ENCODE measurements at regions not wholly inside any gene's neighbourhood (a gene's known extent, or its start where the extent isn't known, plus 50 kb on each side); places are given as distances from the start of the nearest gene placed in this dataset.

DNA sequence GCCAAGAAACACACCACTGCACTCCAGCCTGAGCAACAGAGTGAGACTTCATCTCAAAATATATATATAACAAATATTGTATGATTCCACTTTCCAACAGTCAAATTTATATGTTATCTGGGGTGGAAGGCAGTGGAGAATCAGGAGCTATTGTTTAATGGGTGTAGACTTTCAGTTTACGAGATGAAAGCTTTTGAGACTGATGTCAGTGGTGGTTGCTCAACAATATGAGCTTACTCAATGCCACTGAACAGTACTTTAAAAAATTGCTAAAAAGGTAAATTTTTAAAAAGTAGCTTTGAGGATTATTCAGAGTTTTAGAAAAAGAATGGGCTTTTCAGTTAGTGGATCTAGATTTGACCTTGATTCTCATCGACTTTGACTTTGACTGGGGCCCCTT is 105.9 kb upstream of the ST6GAL2 start:
- H3K4me3 ChIP-seq (ENCODE audit: low read depth in 1 of 2, low read length in 2 of 2), result no peak overlapping the region
- 90 to 93% methylated on average over 2 of the region's 2 CpGs for WGBS, 2 donors
- H3K9me3 ChIP-seq (ENCODE audit: control insufficient read depth in 2 of 2, insufficient read depth in 1 of 2, low read depth in 1 of 2, low read length in 1 of 2), result no peaks in the 10 kb centered on the region
- no peak overlapping the region for H3K27ac ChIP-seq (ENCODE audit: low read depth in 2 of 2, low read length in 1 of 2)
- H3K36me3 ChIP-seq (ENCODE audit: control insufficient read depth in 2 of 2, insufficient read depth in 2 of 2, low read length in 1 of 2), result no peaks in the 10 kb centered on the region
- no peaks in the 10 kb centered on the region for H3K4me1 ChIP-seq (ENCODE audit: control insufficient read depth in 2 of 2, insufficient read depth in 2 of 2, low read length in 1 of 2)
- H3K27me3 ChIP-seq (ENCODE audit: control insufficient read depth in 1 of 2, insufficient read depth in 2 of 2, low read length in 2 of 2), result no peaks in the 10 kb centered on the region

DNA sequence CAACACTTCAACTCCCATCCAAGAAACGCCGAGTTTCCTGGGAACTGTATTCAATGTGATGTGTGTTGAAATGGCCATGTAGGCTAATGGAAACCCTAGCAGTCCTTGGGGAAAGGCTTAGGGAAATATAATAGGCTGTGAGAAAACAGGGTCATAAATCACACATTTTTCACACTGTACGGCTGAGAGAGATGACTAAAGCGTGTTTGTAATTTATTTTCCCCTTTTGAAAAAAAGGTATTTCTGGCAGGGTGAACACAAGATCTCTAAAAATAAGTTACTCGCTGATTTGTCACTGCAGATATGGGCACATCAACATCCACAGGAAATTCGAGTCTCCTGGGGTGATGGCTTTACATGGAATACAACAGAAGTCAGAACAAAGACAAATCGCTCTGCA is 109.6 kb upstream of the ST6GAL2 start:
- WGBS, 2 donors, result 30 to 31% methylated on average over 7 of the region's 7 CpGs
- no peaks in the 10 kb centered on the region for H3K36me3 ChIP-seq (ENCODE audit: control insufficient read depth in 2 of 2, insufficient read depth in 2 of 2, low read length in 1 of 2)
- H3K4me3 ChIP-seq (ENCODE audit: low read depth in 1 of 2, low read length in 2 of 2), result no peak overlapping the region
- H3K27ac ChIP-seq (ENCODE audit: low read depth in 2 of 2, low read length in 1 of 2), result no peak overlapping the region
- no peaks in the 10 kb centered on the region for H3K27me3 ChIP-seq (ENCODE audit: control insufficient read depth in 1 of 2, insufficient read depth in 2 of 2, low read length in 2 of 2)
- no peaks in the 10 kb centered on the region for H3K4me1 ChIP-seq (ENCODE audit: control insufficient read depth in 2 of 2, insufficient read depth in 2 of 2, low read length in 1 of 2)
- H3K9me3 ChIP-seq (ENCODE audit: control insufficient read depth in 2 of 2, insufficient read depth in 1 of 2, low read depth in 1 of 2, low read length in 1 of 2), result no peaks in the 10 kb centered on the region

DNA sequence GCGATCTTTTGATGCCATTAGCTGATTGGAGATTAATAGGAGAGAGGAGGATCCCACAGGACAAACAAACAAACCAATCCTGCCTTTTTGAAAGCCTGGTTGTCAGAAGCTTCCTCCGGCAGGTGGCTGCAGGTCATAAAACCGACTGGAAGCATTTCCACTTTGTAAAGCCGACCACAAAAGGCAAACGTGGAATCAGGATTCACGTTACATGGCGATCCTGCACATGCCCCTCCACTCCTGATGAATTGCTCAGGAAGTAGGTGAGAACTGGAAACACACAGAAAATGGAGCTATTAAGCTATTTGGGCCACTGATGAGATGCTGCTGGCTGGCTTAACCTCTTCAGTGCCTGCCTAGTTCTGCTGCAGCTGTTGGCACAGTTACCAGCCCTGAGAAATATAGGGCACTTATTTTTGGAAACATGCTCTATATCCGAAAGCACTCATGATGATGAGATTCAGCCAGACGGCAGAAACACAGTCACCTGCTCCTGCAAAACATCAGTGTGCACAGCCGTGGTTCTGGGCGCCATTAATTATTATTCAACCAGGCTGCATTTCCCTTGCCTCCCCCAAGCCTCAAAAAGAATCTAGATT is 110.3 kb upstream of the ST6GAL2 start:
- no peak overlapping the region for H3K27ac ChIP-seq (ENCODE audit: low read depth in 2 of 2, low read length in 1 of 2)
- H3K27me3 ChIP-seq (ENCODE audit: control insufficient read depth in 1 of 2, insufficient read depth in 2 of 2, low read length in 2 of 2), result no peaks in the 10 kb centered on the region
- no peak overlapping the region for H3K4me3 ChIP-seq (ENCODE audit: low read depth in 1 of 2, low read length in 2 of 2)
- WGBS, 2 donors, result 48 to 51% methylated on average over 11 of the region's 11 CpGs
- no peaks in the 10 kb centered on the region for H3K36me3 ChIP-seq (ENCODE audit: control insufficient read depth in 2 of 2, insufficient read depth in 2 of 2, low read length in 1 of 2)
- H3K9me3 ChIP-seq (ENCODE audit: control insufficient read depth in 2 of 2, insufficient read depth in 1 of 2, low read depth in 1 of 2, low read length in 1 of 2), result no peaks in the 10 kb centered on the region
- H3K4me1 ChIP-seq (ENCODE audit: control insufficient read depth in 2 of 2, insufficient read depth in 2 of 2, low read length in 1 of 2), result no peaks in the 10 kb centered on the region

DNA sequence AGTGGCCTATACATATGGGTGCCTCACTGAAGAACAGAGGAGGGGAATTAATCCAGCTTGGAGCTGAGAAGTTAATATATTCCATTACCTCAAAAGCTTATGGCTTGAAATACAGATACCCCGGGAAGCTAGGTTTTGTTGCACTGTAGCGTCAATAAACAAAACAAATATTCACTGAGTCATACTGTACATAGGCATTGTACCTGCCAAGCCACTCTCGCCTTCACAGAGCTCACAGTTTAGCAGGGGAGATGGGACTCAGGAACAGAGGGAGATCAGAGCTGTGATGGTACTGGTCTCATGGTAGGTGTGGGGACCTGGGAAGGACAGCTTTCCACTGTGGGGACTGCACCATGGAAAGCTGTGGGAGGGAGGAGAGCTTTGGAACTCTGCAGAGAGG is 111.2 kb upstream of the ST6GAL2 start:
- WGBS, 2 donors, result 50 to 67% methylated on average over 3 of the region's 3 CpGs
- Histone ChIP-seq H3K27me3 (ENCODE audit: control insufficient read depth in 1 of 2, insufficient read depth in 2 of 2, low read length in 2 of 2) (no peaks in the 10 kb centered on the region), H3K9me3 (ENCODE audit: control insufficient read depth in 2 of 2, insufficient read depth in 1 of 2, low read depth in 1 of 2, low read length in 1 of 2) (no peaks in the 10 kb centered on the region), H3K4me3 (ENCODE audit: low read depth in 1 of 2, low read length in 2 of 2) (no peak overlapping the region), H3K36me3 (ENCODE audit: control insufficient read depth in 2 of 2, insufficient read depth in 2 of 2, low read length in 1 of 2) (no peaks in the 10 kb centered on the region), H3K4me1 (ENCODE audit: control insufficient read depth in 2 of 2, insufficient read depth in 2 of 2, low read length in 1 of 2) (no peaks in the 10 kb centered on the region), H3K27ac (ENCODE audit: low read depth in 2 of 2, low read length in 1 of 2) (no peak overlapping the region)

DNA sequence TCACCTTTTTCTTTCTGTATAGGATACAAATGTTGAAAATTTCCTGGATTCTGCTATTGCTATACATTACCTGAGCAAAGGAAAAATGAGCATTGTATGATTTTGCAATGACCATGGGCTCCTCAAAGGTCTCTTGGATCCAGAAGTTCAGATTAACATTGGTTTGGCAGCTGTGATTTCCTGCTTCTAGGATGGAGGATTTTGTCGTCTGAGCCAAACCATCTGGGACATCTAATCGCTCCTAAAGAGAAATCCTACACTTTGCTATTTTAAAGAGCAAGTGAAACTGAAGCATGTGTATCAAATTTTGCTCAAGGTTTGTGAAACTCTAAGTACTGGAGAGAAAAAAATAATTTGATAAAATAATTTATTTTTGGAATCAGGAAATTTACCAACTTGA is 115.1 kb upstream of the ST6GAL2 start:
- H3K27me3 ChIP-seq (ENCODE audit: control insufficient read depth in 1 of 2, insufficient read depth in 2 of 2, low read length in 2 of 2), result no peaks in the 10 kb centered on the region
- H3K27ac ChIP-seq (ENCODE audit: low read depth in 2 of 2, low read length in 1 of 2), result no peak overlapping the region
- no peaks in the 10 kb centered on the region for H3K36me3 ChIP-seq (ENCODE audit: control insufficient read depth in 2 of 2, insufficient read depth in 2 of 2, low read length in 1 of 2)
- 31 to 56% methylated on average over 2 of the region's 2 CpGs for WGBS, 2 donors
- H3K9me3 ChIP-seq (ENCODE audit: control insufficient read depth in 2 of 2, insufficient read depth in 1 of 2, low read depth in 1 of 2, low read length in 1 of 2), result no peaks in the 10 kb centered on the region
- no peaks in the 10 kb centered on the region for H3K4me1 ChIP-seq (ENCODE audit: control insufficient read depth in 2 of 2, insufficient read depth in 2 of 2, low read length in 1 of 2)
- no peak overlapping the region for H3K4me3 ChIP-seq (ENCODE audit: low read depth in 1 of 2, low read length in 2 of 2)

DNA sequence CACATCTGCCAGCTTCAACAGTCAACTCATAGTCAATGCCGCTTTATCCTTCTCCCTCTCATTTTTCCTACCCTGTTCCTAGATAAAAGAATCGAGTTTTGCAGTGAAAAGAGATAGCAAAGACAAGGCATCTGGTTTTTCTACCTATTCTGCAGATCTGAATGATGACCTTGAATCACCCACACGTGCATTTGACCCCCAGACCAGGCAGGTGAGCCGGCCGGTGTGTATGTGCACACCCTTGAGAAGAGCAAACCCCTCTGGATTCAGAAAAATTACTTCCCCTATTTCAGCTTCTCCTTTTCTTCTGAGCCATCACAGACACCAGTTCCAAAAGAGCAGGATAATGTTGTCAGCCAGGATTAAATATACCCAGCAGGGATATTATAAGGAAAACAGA is 115.6 kb upstream of the ST6GAL2 start:
- no peak overlapping the region for H3K4me3 ChIP-seq (ENCODE audit: low read depth in 1 of 2, low read length in 2 of 2)
- no peaks in the 10 kb centered on the region for H3K4me1 ChIP-seq (ENCODE audit: control insufficient read depth in 2 of 2, insufficient read depth in 2 of 2, low read length in 1 of 2)
- H3K9me3 ChIP-seq (ENCODE audit: control insufficient read depth in 2 of 2, insufficient read depth in 1 of 2, low read depth in 1 of 2, low read length in 1 of 2), result no peaks in the 10 kb centered on the region
- no peaks in the 10 kb centered on the region for H3K27me3 ChIP-seq (ENCODE audit: control insufficient read depth in 1 of 2, insufficient read depth in 2 of 2, low read length in 2 of 2)
- H3K27ac ChIP-seq (ENCODE audit: low read depth in 2 of 2, low read length in 1 of 2), result no peak overlapping the region
- WGBS, 2 donors, result 62 to 78% methylated on average over 5 of the region's 5 CpGs
- H3K36me3 ChIP-seq (ENCODE audit: control insufficient read depth in 2 of 2, insufficient read depth in 2 of 2, low read length in 1 of 2), result no peaks in the 10 kb centered on the region

DNA sequence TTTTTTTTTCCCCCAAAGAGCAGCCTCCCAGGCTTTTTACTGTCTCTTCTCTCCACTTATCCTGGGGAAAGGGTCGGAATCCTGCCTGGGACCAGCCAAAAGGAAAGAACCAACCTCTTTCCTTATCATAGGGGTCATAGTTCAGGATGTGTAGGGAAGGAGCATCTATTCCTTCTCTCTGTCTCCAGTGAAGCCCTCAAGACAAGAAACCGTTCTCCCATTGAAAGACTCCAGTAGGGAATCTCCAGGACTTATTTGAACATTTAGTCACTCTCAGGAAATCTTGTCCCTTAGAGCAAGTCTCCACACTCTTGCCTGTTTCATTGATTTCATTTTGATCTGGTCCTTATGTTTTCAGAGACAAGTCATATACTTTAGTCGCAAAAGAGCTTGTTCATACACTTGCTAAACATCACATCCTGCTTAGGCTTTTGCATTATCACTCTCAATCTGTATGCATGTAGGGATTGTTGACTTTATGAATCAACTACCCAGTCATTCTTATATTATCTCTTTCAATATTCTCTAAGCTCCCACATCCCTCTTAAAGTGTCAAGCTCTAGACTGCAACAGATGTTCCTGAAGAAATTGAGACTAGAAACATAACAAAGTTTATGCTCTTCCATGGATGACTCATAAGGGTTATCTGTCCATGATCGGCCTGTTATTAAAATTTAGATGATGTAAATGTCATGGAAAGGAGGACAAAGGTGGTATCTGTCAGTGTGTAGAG is 116.2 kb upstream of the ST6GAL2 start:
- no peaks in the 10 kb centered on the region for H3K36me3 ChIP-seq (ENCODE audit: control insufficient read depth in 2 of 2, insufficient read depth in 2 of 2, low read length in 1 of 2)
- no peak overlapping the region for H3K27ac ChIP-seq (ENCODE audit: low read depth in 2 of 2, low read length in 1 of 2)
- H3K4me1 ChIP-seq (ENCODE audit: control insufficient read depth in 2 of 2, insufficient read depth in 2 of 2, low read length in 1 of 2), result no peaks in the 10 kb centered on the region
- H3K27me3 ChIP-seq (ENCODE audit: control insufficient read depth in 1 of 2, insufficient read depth in 2 of 2, low read length in 2 of 2), result no peaks in the 10 kb centered on the region
- H3K9me3 ChIP-seq (ENCODE audit: control insufficient read depth in 2 of 2, insufficient read depth in 1 of 2, low read depth in 1 of 2, low read length in 1 of 2), result no peaks in the 10 kb centered on the region
- WGBS, 2 donors, result 66 to 75% methylated on average over 4 of the region's 4 CpGs
- no peak overlapping the region for H3K4me3 ChIP-seq (ENCODE audit: low read depth in 1 of 2, low read length in 2 of 2)

DNA sequence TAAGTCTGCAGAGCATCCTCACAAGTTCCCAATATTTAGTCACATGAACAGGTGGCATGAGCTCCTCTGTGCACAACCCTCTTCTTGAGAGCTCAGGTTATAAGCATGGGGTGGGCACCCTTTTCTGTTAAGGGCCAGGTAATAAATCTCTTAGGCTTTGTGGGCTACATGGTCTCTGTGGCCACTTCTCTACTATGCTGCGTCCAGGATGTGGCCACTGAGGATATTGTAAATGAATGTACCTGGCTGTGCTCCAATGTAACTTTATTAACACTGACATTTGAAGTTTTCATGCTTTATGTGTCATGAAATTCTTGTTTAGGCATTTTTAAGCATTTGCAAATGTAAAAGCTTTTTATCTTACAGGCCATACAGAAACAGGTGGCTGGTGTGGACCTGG is 116.8 kb upstream of the ST6GAL2 start:
- H3K27ac ChIP-seq (ENCODE audit: low read depth in 2 of 2, low read length in 1 of 2), result no peak overlapping the region
- 66 to 92% methylated on average over 1 of the region's 1 CpG for WGBS, 2 donors
- H3K9me3 ChIP-seq (ENCODE audit: control insufficient read depth in 2 of 2, insufficient read depth in 1 of 2, low read depth in 1 of 2, low read length in 1 of 2), result no peaks in the 10 kb centered on the region
- no peak overlapping the region for H3K4me3 ChIP-seq (ENCODE audit: low read depth in 1 of 2, low read length in 2 of 2)
- H3K27me3 ChIP-seq (ENCODE audit: control insufficient read depth in 1 of 2, insufficient read depth in 2 of 2, low read length in 2 of 2), result no peaks in the 10 kb centered on the region
- H3K4me1 ChIP-seq (ENCODE audit: control insufficient read depth in 2 of 2, insufficient read depth in 2 of 2, low read length in 1 of 2), result no peaks in the 10 kb centered on the region
- H3K36me3 ChIP-seq (ENCODE audit: control insufficient read depth in 2 of 2, insufficient read depth in 2 of 2, low read length in 1 of 2), result no peaks in the 10 kb centered on the region

DNA sequence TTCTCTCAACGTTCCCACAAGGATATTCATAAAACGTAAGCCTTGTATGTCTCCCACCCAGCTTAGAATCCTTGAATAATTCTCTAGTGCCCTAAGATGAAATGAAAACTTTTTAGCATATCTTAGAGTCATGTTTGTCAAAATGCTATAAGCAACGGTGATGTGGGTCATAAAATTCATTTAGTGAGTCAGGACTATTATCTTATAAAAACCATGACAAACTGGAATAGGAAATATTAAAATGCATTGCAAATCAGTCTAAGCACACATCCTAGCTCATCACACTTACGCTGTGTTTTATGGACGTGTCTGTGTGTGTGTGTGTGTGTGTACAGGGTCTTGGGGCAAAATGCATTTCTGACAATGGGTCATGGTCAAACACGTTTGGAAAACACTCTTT is 119.9 kb upstream of the ST6GAL2 start:
- WGBS, 2 donors, result 78 to 87% methylated on average over 6 of the region's 6 CpGs
- H3K27ac ChIP-seq (ENCODE audit: low read depth in 2 of 2, low read length in 1 of 2), result no peak overlapping the region
- H3K27me3 ChIP-seq (ENCODE audit: control insufficient read depth in 1 of 2, insufficient read depth in 2 of 2, low read length in 2 of 2), result no peaks in the 10 kb centered on the region
- H3K4me1 ChIP-seq (ENCODE audit: control insufficient read depth in 2 of 2, insufficient read depth in 2 of 2, low read length in 1 of 2), result no peaks in the 10 kb centered on the region
- H3K9me3 ChIP-seq (ENCODE audit: control insufficient read depth in 2 of 2, insufficient read depth in 1 of 2, low read depth in 1 of 2, low read length in 1 of 2), result no peaks in the 10 kb centered on the region
- no peaks in the 10 kb centered on the region for H3K36me3 ChIP-seq (ENCODE audit: control insufficient read depth in 2 of 2, insufficient read depth in 2 of 2, low read length in 1 of 2)
- no peak overlapping the region for H3K4me3 ChIP-seq (ENCODE audit: low read depth in 1 of 2, low read length in 2 of 2)

DNA sequence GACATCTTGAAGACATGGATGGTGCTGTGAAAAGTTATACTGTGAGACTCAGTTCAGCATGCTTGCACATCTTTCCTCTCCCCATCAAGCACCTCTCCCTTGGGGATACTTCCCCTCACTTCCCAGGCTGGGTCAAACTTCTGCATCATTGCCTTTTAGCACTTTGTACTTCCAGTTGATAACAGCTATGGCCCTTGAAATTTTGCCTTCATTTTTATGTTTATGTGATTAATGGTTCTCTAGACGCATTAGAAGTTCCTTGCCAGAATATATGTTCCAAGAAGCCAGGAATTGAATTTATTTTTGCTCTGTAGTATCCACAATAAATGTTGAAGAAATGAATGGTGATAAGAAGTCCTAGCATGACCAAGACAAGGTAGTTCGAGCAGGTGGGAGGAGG is 120.9 kb upstream of the ST6GAL2 start:
- Histone ChIP-seq H3K27me3 (ENCODE audit: control insufficient read depth in 1 of 2, insufficient read depth in 2 of 2, low read length in 2 of 2) (no peaks in the 10 kb centered on the region), H3K4me3 (ENCODE audit: low read depth in 1 of 2, low read length in 2 of 2) (no peak overlapping the region), H3K36me3 (ENCODE audit: control insufficient read depth in 2 of 2, insufficient read depth in 2 of 2, low read length in 1 of 2) (no peaks in the 10 kb centered on the region), H3K4me1 (ENCODE audit: control insufficient read depth in 2 of 2, insufficient read depth in 2 of 2, low read length in 1 of 2) (no peaks in the 10 kb centered on the region), H3K9me3 (ENCODE audit: control insufficient read depth in 2 of 2, insufficient read depth in 1 of 2, low read depth in 1 of 2, low read length in 1 of 2) (no peaks in the 10 kb centered on the region), H3K27ac (ENCODE audit: low read depth in 2 of 2, low read length in 1 of 2) (no peak overlapping the region)
- 55 to 69% methylated on average over 2 of the region's 2 CpGs for WGBS, 2 donors
